Activated CD8-positive, alpha-beta T cell treated with anti-CD3 and anti-CD28 coated beads for 36 hours (primary cell): ENCODE measurements at regions not wholly inside any gene's neighbourhood (a gene's known extent, or its start where the extent isn't known, plus 50 kb on each side); places are given as distances from the start of the nearest gene placed in this dataset.
A peak's percentile ranks its signal among the peaks of the same experiment; 100 is the strongest.

Experiments used
- ATAC-seq: fragments of 200-7000 bp; cut with Tn5 transposase; one replicate; pipeline ENCODE4 v1.10.0; 2021; ENCODE audit warnings: mild to moderate bottlenecking, moderate library complexity
- CTCF ChIA-PET: fragments of 350-600 bp; sonication (Branson Sonifier 250); formaldehyde crosslinking; loops from one replicate; lab custom pipeline; 2021; ENCODE audit warnings: antibody characterized with exemption; lab: Charles Lee
- POLR2A ChIA-PET: fragments of 350-600 bp; sonication (Branson Sonifier 250); formaldehyde crosslinking; loops from one replicate; lab custom pipeline; 2021; ENCODE audit warnings: antibody characterized with exemption; lab: Charles Lee
- DNase-seq: peaks from one replicate; pipeline ENCODE4 v3.0.0-alpha.2; 2020
- H3K27ac Mint-ChIP-seq: one replicate; pipeline ENCODE4 v1.8.0; 2021; ENCODE audit warnings: mild to moderate bottlenecking, mixed read lengths
- H3K27me3 Mint-ChIP-seq: one replicate; pipeline ENCODE4 v1.8.0; 2021; ENCODE audit warnings: mixed read lengths
- H3K36me3 Mint-ChIP-seq: one replicate; pipeline ENCODE4 v1.8.0; 2021; ENCODE audit warnings: low read depth, mixed read lengths
- H3K4me1 Mint-ChIP-seq: one replicate; pipeline ENCODE4 v1.8.0; 2021; ENCODE audit warnings: low read depth, mixed read lengths
- H3K4me3 Mint-ChIP-seq: one replicate; pipeline ENCODE4 v1.8.0; 2021; ENCODE audit warnings: mild to moderate bottlenecking, moderate library complexity, mixed read lengths
- H3K9me3 Mint-ChIP-seq: one replicate; pipeline ENCODE4 v1.8.0; 2021; ENCODE audit warnings: mixed read lengths
- intact Hi-C: fragments of 100-400 bp; cut with micrococcal nuclease; formaldehyde crosslinking; loops from one replicate; pipeline ENCODE4 v1.10.0; 2022
- TF ChIP-seq, protein P1 (sequence below): fragments of 200-600 bp; IDR thresholded peaks from one replicate; pipeline ENCODE4 v1.8.0; 2022; ENCODE audit warnings: antibody characterized with exemption, mild to moderate bottlenecking

DNA sequence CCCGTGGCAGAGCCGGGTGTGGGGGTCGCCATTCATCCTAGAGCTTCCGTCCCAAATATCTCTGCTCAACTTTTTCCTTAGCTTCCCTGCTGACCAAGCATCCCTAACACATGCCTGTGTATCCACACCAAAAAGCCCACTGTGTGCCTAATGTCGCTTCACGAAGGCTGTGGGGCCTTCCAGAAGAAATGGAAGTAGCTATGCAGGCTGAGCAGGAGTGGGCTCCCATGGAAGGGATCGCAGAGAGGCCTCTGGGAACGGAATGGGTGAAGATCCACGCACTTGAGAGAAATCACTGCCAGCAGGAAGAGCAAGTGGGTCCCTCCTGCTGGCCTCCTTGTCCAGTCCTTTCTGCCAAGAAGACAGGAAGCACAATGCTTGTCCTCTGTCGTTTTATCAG lies 136.0 kb downstream of the SOX1 start:
- Mint-ChIP-seq H3K27me3 (peaks cover 36% of the 10 kb centered on the region), H3K4me3 (no peak overlapping the region), H3K9me3 (no peaks in the 10 kb centered on the region), H3K27ac (no peak overlapping the region), H3K4me1 (peaks cover 8% of the 10 kb centered on the region), H3K36me3 (no peaks in the 10 kb centered on the region)
- CTCF ChIA-PET, result no interaction called here
- POLR2A ChIA-PET, result no interaction called here
- intact Hi-C loops, result no loop called here
- TF ChIP-seq, protein P1, sequence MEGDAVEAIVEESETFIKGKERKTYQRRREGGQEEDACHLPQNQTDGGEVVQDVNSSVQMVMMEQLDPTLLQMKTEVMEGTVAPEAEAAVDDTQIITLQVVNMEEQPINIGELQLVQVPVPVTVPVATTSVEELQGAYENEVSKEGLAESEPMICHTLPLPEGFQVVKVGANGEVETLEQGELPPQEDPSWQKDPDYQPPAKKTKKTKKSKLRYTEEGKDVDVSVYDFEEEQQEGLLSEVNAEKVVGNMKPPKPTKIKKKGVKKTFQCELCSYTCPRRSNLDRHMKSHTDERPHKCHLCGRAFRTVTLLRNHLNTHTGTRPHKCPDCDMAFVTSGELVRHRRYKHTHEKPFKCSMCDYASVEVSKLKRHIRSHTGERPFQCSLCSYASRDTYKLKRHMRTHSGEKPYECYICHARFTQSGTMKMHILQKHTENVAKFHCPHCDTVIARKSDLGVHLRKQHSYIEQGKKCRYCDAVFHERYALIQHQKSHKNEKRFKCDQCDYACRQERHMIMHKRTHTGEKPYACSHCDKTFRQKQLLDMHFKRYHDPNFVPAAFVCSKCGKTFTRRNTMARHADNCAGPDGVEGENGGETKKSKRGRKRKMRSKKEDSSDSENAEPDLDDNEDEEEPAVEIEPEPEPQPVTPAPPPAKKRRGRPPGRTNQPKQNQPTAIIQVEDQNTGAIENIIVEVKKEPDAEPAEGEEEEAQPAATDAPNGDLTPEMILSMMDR, result no peak
- DNase-seq, result no peak
- no peak for ATAC-seq

DNA sequence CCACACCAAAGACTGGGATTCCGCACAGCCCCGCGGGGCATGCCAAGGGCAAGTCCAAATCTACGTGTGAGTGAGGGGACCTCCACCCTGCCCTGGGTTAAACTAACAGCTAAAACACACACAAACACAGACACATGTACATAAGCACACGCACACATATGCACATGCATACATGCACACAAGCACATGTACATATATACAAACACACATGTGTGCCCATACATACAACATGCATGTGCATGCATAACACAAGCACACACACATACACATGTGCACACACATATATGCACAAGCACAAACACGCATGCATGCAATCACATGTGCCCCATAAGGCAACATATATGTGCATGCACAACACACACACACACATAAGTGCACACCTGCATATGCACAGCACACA lies 136.7 kb downstream of the SOX1 start:
- ATAC-seq (no peak), DNase-seq (no peak)
- peaks cover 37% of the 10 kb centered on the region for H3K27me3 Mint-ChIP-seq
- CTCF ChIA-PET, result no interaction called here
- POLR2A ChIA-PET, result no interaction called here
- intact Hi-C loops, result no loop called here
- H3K27ac Mint-ChIP-seq, result no peak overlapping the region
- H3K9me3 Mint-ChIP-seq, result no peaks in the 10 kb centered on the region
- H3K4me3 Mint-ChIP-seq, result no peak overlapping the region
- H3K36me3 Mint-ChIP-seq, result no peaks in the 10 kb centered on the region
- peaks cover 8% of the 10 kb centered on the region for H3K4me1 Mint-ChIP-seq
- TF ChIP-seq, protein P1, result no peak

DNA sequence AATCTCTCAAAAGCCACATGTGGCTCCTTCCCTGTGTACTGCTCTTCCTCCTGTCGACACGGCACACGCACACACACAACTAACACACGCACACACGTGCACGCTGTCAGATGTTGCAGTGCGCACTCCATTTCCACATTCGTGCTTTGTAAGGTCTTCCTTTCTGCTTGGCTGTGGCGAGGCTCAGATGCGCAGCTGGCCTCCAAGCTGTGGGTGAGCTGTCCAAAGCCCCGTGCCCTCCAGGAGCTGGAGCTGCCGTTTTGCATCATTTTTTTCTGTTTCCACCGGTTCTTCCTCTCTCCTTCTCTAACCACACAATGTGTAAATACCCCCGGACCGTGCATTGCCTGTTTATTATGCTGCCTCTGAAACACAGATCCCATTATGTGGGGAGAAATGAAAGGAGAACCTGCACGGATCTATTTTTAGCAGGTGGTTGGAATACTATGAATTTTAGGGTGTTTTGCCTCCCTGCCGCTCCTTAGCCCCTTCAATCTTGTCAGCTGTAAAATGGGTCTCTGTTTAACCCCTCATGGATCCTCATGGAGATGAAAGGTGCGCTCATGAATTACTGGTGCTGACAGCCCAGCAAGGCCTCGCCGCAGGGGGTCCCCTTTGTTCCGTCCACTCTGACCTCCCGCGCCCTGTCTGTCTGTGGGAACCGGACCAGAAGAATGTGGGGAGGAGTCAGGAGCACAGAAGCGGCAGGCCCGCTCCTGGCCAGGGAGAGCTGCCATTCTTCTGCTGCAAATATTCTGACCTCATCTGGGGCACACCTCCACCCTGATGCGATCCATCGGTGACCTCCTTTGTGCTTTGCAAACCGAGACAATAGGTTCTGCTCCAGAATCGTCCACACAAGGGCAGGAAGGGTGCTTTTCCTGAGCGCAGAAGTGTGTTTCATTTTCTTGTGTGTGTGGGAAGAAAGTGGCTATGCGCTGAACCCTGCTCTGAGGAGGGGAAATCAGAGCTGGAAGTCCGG lies 137.7 kb downstream of the SOX1 start:
- no peak overlapping the region for H3K27ac Mint-ChIP-seq
- H3K4me1 Mint-ChIP-seq, result peaks cover 8% of the 10 kb centered on the region
- no peaks in the 10 kb centered on the region for H3K36me3 Mint-ChIP-seq
- ChIA-PET CTCF (no interaction called here), POLR2A (no interaction called here)
- TF ChIP-seq, protein P1, result no peak
- H3K9me3 Mint-ChIP-seq, result no peaks in the 10 kb centered on the region
- peaks cover 37% of the 10 kb centered on the region for H3K27me3 Mint-ChIP-seq
- ATAC-seq (no peak), DNase-seq (no peak)
- intact Hi-C loops, result no loop called here
- H3K4me3 Mint-ChIP-seq, result no peak overlapping the region

DNA sequence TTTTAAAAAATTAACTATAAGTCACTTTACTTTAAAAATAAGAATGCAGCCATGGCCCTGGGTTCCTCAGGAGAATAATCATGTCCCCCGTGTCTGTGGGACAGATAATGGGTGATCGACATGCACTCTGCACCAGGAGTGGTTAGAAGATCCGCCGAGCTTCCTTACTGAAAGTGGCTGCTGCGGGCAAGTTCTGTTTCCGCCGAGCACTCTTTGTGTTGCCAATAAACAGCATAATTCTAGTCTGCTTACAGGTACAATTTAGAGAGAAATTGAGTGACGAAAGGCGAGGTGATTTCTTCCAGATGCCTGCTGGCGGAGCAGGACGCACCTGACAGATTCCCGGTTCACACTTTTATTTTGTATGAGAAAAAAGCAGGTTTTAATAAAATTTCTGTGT lies 139.0 kb downstream of the SOX1 start:
- no peaks in the 10 kb centered on the region for H3K9me3 Mint-ChIP-seq
- ATAC-seq, result no peak
- POLR2A ChIA-PET, result interaction anchor here (0.6 kb wide), 1 partner anchor 18 kb away, joined by 3 read pairs; no protein-coding TSS in a partner anchor
- no peak overlapping the region for H3K4me3 Mint-ChIP-seq
- peak; percentile 7 for DNase-seq
- H3K36me3 Mint-ChIP-seq, result no peaks in the 10 kb centered on the region
- TF ChIP-seq, protein P1, result no peak
- peaks cover 36% of the 10 kb centered on the region for H3K27me3 Mint-ChIP-seq
- no peak overlapping the region for H3K27ac Mint-ChIP-seq
- intact Hi-C loops, result no loop called here
- H3K4me1 Mint-ChIP-seq, result peaks cover 8% of the 10 kb centered on the region
- CTCF ChIA-PET, result interaction anchor here (1.3 kb wide), 1 partner anchor 400 kb away, joined by 3 read pairs; no protein-coding TSS in a partner anchor

DNA sequence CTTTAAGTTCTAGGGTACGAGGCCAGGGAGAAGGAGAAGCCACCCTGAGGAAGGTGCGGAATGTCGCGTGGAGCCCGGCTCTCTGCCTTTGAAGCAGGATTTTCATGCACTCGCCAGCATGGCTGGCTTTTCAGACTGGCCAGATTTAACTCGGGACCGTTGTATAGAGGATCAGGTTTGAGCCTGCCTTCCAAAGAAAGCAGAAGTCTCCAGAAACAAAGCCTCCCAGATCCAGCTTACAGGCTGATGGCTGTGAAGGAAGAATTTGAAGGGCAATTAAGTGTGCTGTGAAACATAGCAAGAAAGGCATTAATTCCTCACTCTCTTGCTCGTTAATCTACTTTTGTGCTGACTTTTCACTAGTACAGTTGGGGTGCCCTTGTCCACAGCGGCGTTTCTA lies 140.2 kb downstream of the SOX1 start:
- CTCF ChIA-PET, result interaction anchor here (1.3 kb wide), 1 partner anchor 398 kb away, joined by 3 read pairs; no protein-coding TSS in a partner anchor
- Mint-ChIP-seq H3K4me3 (no peak overlapping the region), H3K36me3 (no peaks in the 10 kb centered on the region), H3K27me3 (peaks cover 34% of the 10 kb centered on the region), H3K4me1 (peaks cover 8% of the 10 kb centered on the region), H3K9me3 (no peaks in the 10 kb centered on the region), H3K27ac (no peak overlapping the region)
- ATAC-seq (no peak), DNase-seq (no peak)
- intact Hi-C loops, result no loop called here
- TF ChIP-seq, protein P1, result no peak
- POLR2A ChIA-PET, result no interaction called here
